Fibroblast of mammary gland (primary cell): ENCODE measurements at regions not wholly inside any gene's neighbourhood (a gene's known extent, or its start where the extent isn't known, plus 50 kb on each side); places are given as distances from the start of the nearest gene placed in this dataset.
A peak's percentile ranks its signal among the peaks of the same experiment; 100 is the strongest.

Experiments used
- DNase-seq: peaks from one replicate; pipeline ENCODE4 v3.0.0-alpha.2; 2010; ENCODE audit warnings: low read depth
- H3K4me3 ChIP-seq: 2 replicates; pipeline ENCODE4 v1.5.1; 2011; ENCODE audit warnings: low read depth, mild to moderate bottlenecking, low read length, moderate library complexity; ENCODE audit not compliant: control insufficient read depth
- CTCF ChIP-seq: conservative IDR thresholded peaks from 2 replicates; pipeline ENCODE4 v1.5.1; 2011; ENCODE audit warnings: low read depth, low read length, inconsistent platforms; ENCODE audit not compliant: control insufficient read depth, insufficient read depth

- no peak for TF ChIP-seq CTCF
- H3K4me3 ChIP-seq: no peak overlapping the region
- DNase-seq: peak; percentile 11
These were observed 343.0 kb upstream of the ZFHX3 start for GRCh38 chr16:73390936-73391335.

GRCh38 chr16:73390491-73390890 is 342.6 kb upstream of the ZFHX3 start:
- no peak for TF ChIP-seq CTCF
- no peak overlapping the region for H3K4me3 ChIP-seq
- DNase-seq: no peak

GRCh38 chr16:73389085-73389484 is 341.2 kb upstream of the ZFHX3 start:
- no peak overlapping the region for H3K4me3 ChIP-seq
- no peak for DNase-seq
- no peak for TF ChIP-seq CTCF

- DNase-seq: no peak
- no peak overlapping the region for H3K4me3 ChIP-seq
- TF ChIP-seq CTCF: no peak
These were observed 340.1 kb upstream of the ZFHX3 start for GRCh38 chr16:73387979-73388378.

- TF ChIP-seq CTCF: no peak
- DNase-seq: no peak
- H3K4me3 ChIP-seq: no peak overlapping the region
These were observed 337.8 kb upstream of the ZFHX3 start for GRCh38 chr16:73385696-73386095.

GRCh38 chr16:73384506-73385089 is 336.7 kb upstream of the ZFHX3 start:
- DNase-seq: no peak
- no peak for TF ChIP-seq CTCF

GRCh38 chr16:73383988-73384365 is 336.0 kb upstream of the ZFHX3 start:
- no peak overlapping the region for H3K4me3 ChIP-seq
- no peak for DNase-seq
- no peak for TF ChIP-seq CTCF

More at GRCh38 chr16:73384506-73385089, 336.7 kb upstream of the ZFHX3 start:
- no peak overlapping the region for H3K4me3 ChIP-seq
